Globus pallidus (tissue), 1 donor: ENCODE measurements at regions not wholly inside any gene's neighbourhood (a gene's known extent, or its start where the extent isn't known, plus 50 kb on each side); places are given as distances from the start of the nearest gene placed in this dataset.

ENCODE experiments used
- DNase-seq: peaks from one replicate; pipeline ENCODE4 v3.0.0-alpha.2; 2015; ENCODE audit warnings: low spot score

GRCh38 chr1:103160281-103160680 is 52.0 kb upstream of the COL11A1 start:
- DNase-seq = no peak
